T47D (cell line): ENCODE measurements at regions not wholly inside any gene's neighbourhood (a gene's known extent, or its start where the extent isn't known, plus 50 kb on each side); places are given as distances from the start of the nearest gene placed in this dataset.
"Not testable (repeated sequence)": the region's sequence is repeated elsewhere in the genome, so short reads cannot be mapped to it uniquely, and the experiment has no call there.

Experiments used
- DNase-seq, 2 experiments: peaks; one replicate each; pipeline versions ENCODE4 v3.0.0 to v3.0.0-alpha.2; 2011 to 2012; ENCODE audit warnings: low read depth in 1 of 2, low spot score in 1 of 2
- JUND ChIP-seq: IDR thresholded peaks from 2 replicates; pipeline ENCODE4 v1.6.1; 2012; ENCODE audit warnings: low read depth
- in situ Hi-C: cut with HindIII; loops from 2 replicates; pipeline ENCODE4 v1.10.0; 2016; ENCODE audit warnings: low sequenced_read_pairs, low pct_unique_long_range_greater_than_20kb

DNA sequence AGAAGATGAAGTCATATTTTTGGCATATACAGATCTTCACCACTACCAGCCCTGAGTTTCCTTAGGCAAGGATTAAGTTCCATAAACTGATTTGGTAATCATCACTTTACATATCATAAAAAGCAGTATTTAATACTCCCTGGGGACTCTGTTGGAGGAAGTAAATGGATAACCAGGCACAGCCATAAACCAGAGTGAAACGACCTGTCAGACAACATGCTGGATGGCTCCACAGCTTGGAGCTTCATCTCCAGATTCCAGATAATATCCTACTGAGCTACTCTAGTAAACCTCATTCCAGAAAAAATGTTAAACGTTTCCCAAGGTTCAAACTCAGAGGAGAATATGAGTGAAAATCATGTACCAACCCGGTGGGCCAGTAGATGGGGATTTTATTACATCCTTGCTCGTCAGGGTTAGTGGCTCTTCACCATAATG lies 109.2 kb downstream of the BASP1 start:
- in situ Hi-C loops, result no loop called here
- DNase-seq, result peak in 1 of 2 experiments; percentile 10
- no peak for TF ChIP-seq JUND

DNA sequence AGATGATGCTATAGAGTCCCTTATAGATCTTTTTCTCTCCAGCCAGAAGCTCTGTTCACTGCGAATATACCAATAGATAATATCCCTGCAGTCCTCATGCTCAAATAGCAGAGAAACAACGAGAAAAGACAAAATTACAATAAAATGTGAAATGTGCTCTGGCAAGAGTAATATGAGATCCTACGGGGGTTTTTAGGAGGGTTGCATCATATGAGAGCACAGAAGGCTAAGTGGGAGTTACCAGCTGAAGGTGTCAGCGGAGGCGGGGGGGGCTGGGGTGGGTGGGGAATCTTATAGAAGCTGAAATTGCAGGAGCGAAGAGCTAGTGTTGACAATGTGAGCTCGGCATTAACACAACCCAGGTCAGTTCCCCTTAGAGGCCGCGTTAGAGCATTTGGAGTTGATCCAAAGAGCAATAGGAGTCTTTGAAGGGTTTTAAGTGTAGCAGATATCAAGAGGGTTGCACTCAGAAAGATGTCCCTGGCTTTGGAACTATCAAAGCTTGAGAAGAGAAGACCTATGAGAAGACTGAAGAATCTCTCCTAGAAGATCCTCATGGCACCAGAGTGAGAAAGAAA lies 109.7 kb downstream of the BASP1 start:
- no peak for DNase-seq
- no peak for TF ChIP-seq JUND
- in situ Hi-C loops, result no loop called here

DNA sequence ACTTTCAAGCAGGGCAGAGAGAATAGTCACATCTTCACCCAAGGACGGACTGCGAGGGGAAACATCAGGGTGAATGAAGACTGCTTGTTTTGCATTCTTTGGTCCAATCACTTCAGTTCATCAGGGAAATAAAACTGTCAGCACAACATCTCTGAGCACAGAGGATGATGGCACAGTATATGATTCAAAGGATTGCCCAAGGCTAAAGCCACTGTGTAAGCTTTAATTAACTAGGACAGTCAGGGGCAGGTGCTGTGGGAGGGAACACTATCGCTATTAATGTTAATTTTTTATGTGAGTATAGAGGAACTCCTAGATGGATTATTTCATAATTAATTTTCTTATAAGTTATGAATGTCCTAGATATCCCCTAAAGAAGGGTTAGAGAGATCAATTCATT lies 112.1 kb downstream of the BASP1 start:
- in situ Hi-C loops, result no loop called here
- no peak for TF ChIP-seq JUND
- DNase-seq, result no peak

DNA sequence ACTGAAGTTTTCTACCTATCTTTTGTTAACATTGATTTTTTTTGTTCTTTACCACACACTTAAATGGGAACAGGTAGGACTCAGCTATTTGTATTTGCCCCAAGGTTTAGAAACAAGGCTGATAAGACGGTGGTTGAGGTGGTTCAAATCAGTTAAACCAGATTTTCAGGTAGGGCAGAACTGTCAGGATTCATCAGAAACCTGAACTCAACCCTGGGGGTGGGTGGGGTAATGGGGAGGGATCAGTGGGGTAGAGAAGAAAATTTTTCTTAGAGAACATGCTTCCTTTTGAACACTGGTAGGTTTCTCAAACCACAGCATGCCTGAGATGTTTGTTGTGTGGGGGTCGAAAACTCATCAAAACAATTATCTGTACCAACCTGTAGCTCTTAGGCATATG lies 113.0 kb downstream of the BASP1 start:
- no peak for TF ChIP-seq JUND
- no peak for DNase-seq
- in situ Hi-C loops, result no loop called here

DNA sequence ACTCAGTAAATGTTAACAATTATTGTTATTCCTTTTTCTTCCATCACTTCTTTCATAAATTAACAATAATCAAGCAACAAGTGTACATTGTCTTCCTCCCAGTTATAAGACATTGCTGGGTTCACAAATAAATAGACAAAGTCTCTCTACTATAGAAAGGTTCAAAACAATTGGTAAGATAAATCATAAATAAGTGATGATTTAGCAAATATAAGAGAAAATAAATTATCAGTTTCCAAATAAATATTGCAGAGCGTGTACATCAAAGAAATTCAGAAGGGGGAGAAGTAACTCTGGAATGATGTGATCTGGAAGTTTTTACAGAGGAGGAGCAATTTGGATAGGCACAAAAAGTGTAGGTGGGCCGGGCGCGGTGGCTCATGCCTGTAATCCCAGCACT lies 114.2 kb downstream of the BASP1 start:
- TF ChIP-seq JUND, result no peak
- no peak for DNase-seq
- in situ Hi-C loops, result no loop called here

DNA sequence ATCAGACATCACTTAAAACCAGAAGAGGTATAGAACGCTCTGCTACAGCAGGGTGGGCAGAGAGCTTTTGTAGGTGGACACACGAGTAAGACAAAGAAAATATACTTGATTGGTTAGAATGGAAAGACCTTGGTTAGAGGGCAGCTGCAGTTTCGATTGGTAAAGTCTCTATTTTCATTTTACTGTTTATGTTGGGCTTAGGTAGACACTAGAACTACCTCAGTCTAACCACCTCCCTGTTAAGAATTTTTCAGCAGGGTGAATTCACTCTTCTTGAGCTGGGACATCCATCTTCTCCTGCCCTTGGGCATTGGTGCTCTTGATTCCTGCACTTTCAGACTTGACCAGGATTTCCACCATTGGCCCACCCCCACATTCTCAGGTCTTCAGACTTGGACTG lies 116.3 kb downstream of the BASP1 start:
- in situ Hi-C loops, result no loop called here
- TF ChIP-seq JUND, result no peak
- DNase-seq, result no peak

DNA sequence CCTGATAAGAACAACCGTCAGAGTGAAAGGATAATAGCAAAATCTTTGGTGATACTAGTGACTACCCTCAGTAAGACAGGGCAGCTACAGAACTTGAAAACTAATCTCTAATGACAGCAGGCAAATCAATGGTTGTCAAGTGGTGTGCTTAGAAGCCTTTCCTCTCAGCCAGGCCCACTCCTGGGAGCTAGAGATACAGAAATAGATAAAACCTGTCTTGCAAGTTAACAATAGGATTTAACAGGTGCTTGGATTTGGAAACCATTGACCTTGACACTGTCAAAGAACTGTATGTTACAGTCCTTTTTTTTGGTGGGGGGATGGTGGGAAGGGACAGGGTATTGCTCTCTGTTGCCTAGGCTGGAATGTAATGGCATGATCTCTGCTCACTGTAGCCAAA lies 118.6 kb downstream of the BASP1 start:
- no peak for DNase-seq
- in situ Hi-C loops, result no loop called here
- TF ChIP-seq JUND, result no peak

DNA sequence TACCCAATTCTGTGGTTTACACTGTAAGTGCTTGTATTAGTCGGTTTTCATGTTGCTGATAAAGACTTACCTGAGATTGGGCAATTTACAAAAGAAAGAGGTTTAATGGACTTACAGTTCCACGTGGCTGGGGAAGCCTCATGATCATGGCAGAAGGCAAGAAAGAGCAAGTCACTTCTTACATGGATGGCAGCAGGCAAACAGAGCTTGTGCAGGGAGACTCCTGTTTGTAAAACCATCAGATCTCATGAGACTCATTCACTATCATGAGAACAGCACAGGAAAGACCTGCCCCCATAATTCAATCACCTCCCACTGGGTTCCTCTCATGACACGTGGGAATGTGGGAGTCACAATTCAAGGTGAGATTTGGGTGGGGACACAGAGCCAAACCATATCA lies 119.3 kb downstream of the BASP1 start:
- DNase-seq, in situ Hi-C loops: not testable (repeated sequence)

DNA sequence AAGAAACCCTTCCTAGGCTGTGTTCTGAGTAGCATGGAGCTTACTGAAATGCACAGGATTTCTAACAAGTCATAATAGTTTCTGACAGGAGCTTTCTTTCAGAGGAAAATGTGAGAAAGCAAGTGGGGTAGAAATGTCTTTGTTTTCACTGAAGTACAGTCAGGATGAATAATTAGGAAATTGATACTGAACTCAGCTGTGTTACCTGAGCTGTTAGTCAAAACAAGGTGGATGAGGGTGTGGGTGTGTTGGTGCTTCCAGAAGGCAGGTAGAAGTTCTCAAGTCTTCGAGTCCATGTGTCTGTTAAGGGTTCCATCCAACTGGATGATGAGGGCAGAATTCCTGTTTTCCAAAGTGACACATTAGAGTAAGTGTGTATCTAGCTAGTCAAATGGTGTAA lies 122.4 kb downstream of the BASP1 start:
- no peak for TF ChIP-seq JUND
- no peak for DNase-seq
- in situ Hi-C loops, result no loop called here

DNA sequence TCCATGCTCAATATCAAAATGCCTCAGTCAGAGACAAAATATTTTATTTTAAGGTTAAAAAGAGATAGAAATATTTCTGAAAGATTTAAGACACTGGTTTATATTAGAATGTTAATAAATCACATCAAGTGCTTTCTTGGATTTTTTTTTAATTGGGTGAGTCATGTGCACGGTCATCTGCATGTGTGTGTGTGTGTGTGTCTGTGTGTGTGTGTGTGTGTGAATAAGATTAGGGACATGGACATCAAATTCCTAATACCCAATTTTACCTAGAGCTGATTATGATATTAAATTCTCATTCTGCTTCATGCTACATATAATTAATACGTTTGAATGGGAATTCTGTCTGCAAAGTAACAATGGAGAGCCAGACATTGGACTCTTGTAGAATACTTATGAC lies 122.9 kb downstream of the BASP1 start:
- in situ Hi-C loops, result no loop called here
- no peak for TF ChIP-seq JUND
- no peak for DNase-seq

DNA sequence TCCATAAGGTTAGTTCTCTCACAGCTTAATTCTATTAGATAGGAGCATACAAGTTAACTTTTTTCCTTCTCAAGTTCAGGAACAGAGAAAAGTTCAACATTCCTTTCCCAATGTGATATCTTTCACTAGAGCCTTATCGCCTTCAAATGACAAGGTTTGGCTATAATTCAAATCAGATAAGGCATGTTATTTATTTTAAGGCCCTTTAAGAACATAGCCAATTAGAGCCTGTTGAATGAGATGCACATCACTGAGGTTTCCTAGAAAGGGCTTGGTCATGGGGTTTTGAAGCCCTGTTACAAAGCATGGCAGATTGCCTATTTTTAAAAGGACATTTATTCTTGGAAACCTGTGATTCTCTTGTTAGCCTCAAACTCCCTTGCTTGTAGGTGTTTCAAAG lies 123.4 kb downstream of the BASP1 start:
- TF ChIP-seq JUND, result no peak
- no peak for DNase-seq
- in situ Hi-C loops, result no loop called here

DNA sequence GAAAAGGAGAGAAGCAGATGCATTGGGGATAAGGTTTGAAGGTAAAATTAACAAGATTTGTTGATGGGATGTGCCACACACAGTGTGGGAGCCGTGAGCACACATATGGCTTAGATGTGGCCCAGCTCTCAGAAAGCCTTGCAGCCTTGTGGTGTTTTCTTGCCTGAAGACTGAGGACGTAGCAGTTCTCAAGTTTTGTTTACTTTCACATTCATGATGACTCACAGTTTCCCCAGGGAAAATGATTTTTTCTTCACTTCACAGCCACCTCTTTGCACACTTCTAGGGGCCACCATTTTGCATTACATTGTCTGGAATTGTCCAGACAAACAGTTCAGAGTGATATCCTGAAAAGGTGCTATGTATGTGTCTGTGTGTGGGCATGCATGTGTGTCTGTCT lies 126.2 kb downstream of the BASP1 start:
- no peak for TF ChIP-seq JUND
- in situ Hi-C loops, result no loop called here
- peak in 1 of 2 experiments; percentile 9 for DNase-seq

DNA sequence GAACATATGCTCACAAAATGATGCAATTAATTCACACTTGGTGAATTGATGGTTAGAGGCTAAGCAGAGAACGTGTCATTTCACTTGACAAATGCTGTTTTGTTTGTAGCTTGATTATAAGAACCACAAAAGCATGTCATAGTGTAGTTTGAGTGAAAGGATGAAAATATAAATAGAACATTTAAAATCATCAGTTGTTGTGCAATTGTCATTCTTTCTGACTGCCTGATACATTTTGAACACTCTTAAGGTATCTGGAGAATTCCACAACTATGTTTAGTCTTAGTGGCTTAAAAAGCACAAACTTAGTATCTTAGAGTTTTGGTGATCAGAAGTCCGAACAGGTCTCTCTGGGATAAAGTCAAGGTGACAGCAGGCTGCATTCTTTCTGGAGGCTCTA lies 129.4 kb downstream of the BASP1 start:
- no peak for DNase-seq
- in situ Hi-C loops, result no loop called here
- no peak for TF ChIP-seq JUND

DNA sequence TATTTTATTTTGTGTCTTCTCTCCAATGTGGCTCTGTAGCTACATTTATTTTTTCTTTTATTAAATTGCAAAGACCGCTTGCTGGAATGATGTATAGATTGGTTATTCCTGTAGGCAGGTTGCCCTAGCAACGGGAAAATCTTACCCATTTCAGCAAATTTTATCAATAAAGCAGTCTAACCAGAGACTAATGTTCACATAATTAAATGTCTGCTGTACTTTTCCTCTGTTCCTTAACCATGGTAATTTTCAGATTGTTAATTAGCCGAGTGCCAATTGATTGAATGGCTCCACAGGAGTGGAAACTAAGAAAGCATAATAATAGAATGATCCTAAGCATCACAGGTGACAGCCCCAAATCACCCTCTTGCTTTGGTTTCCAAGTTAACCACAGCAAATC lies 134.8 kb downstream of the BASP1 start:
- in situ Hi-C loops, result no loop called here
- TF ChIP-seq JUND, result no peak
- DNase-seq, result no peak
